Inferior parietal cortex (tissue), 1 donor: ENCODE measurements at regions not wholly inside any gene's neighbourhood (a gene's known extent, or its start where the extent isn't known, plus 50 kb on each side); places are given as distances from the start of the nearest gene placed in this dataset.

Experiments used
- DNase-seq: peaks from one replicate; pipeline ENCODE4 v3.0.0-alpha.2; 2016; ENCODE audit errors: extremely low spot score

GRCh38 chr9:84393266-84393950 lies 52.9 kb upstream of the SLC28A3 start:
- no peak for DNase-seq

DNA sequence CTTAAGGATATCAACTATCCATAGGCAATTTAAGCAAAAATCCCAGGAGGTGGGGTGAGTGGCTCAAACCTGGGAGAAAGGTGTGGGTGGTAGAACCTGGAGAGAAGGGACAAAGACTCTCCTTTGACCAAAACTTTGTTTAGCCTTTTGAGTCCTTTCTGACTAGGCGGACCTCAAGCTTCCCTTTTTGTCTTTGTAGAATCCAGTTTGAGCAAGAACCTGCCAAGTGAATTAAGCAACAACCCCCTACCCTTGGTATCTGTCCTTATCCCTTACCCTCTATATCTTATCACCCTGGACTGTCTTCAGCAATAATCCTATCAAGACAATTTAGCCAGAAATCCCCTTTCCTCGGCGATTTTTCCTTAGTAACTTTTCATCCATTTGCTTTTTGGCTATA lies 53.5 kb upstream of the SLC28A3 start:
- DNase-seq: no peak

DNA sequence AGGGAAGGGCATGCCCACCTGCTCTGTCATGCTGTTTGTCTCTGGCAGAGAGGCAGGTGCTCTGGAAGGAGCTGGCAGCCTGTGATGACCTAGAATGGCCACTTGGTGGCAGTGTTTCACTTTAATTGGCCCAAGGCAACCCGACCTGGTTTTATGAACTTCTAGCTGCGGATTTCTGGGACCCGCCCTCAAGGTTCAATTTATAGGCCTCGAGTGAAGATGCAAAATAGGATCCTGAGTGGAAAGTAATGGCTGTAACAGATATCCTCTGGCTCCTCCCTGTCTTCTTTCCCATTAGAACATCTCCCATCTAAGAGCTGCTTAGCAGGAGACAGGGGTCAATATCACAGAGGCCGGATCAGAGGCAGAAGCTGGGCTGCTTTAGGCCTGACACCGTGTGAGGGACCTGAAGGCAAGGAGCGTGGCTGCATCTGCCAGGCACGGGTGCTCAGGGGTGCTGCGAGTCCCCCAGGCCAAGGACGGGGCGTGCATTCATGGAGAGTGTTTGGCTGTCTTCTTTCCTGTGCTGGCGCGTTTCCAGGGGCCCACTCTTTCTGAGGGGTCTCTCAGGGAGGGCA lies 56.7 kb upstream of the SLC28A3 start:
- peak; percentile 86 for DNase-seq

DNA sequence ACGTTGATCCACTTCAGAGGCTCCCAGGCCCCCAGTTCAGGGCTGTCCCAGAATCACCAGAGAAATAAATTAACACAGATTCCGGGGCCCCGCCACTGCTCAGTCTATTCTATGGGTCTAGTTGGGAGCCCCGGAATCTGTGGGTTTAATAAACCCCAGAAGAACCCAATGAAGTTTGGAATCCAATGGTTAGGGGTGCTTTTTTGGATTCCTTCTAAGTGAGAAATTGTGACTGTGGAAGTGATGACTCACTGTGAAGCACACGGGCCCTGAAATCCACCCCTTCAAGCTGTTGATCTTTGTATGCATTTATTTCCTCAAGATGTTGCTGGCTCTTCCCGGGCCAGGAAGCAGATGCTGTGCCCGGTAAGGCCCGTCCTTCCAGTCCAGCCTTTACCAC lies 57.3 kb upstream of the SLC28A3 start:
- no peak for DNase-seq

- no peak for DNase-seq
Observed at GRCh38 chr9:84402517-84402916, 62.0 kb upstream of the SLC28A3 start.

GRCh38 chr9:84403288-84403687 lies 62.7 kb upstream of the SLC28A3 start:
- DNase-seq: no peak

- no peak for DNase-seq
Observed at GRCh38 chr9:84404095-84404686, 63.6 kb upstream of the SLC28A3 start.

- no peak for DNase-seq
Observed at GRCh38 chr9:84405667-84406066, 65.1 kb upstream of the SLC28A3 start.

- no peak for DNase-seq
Observed at GRCh38 chr9:84408416-84408815, 67.9 kb upstream of the SLC28A3 start.

DNA sequence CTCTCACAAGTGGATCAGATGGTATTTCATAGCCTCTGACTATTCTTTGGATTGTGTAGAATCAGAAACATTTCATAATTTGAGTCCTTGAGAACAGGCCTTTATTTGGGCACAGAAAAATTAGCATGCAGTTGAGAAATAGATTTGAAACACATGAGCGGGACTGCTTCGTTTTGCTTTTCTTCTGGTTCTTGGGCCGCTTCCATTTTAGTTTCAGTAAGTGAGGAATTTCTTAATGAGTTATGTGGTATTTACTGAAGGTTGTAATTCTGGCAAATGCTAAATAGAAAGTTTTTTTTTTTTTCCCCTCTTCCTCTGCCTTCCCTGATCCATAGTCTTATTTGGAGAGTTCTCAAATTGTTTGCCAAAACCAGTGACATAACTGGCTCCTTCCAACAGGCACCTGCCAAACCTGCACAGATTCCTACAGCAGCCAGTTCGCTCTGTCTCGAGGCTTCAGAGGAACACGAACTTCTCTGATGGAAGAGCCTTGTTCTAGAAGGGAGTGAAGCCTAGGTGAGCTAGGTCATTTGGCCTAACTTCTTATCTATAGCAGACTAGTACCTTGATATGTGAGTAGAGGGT lies 71.2 kb upstream of the SLC28A3 start:
- DNase-seq: no peak

DNA sequence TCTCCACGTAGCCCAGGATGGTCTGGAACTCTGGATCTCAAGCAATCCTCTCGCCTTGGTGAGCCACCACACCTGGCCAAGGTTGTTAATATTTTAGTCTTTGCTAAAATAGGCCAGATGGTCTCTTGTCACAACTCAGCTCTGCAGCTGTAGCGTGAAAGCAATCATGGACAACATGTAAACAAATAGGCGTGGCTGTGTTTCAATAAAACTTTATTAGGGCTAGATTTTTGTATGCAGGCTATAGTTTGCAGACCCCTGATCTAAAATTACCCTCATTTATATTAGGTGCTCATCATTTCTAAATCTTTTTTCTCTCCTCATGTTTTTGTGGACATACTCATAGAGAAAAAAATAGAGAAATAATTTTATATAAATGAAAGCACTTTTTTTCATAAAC lies 72.1 kb upstream of the SLC28A3 start:
- DNase-seq: no peak

GRCh38 chr9:84413301-84413700 lies 72.7 kb upstream of the SLC28A3 start:
- DNase-seq: no peak

DNA sequence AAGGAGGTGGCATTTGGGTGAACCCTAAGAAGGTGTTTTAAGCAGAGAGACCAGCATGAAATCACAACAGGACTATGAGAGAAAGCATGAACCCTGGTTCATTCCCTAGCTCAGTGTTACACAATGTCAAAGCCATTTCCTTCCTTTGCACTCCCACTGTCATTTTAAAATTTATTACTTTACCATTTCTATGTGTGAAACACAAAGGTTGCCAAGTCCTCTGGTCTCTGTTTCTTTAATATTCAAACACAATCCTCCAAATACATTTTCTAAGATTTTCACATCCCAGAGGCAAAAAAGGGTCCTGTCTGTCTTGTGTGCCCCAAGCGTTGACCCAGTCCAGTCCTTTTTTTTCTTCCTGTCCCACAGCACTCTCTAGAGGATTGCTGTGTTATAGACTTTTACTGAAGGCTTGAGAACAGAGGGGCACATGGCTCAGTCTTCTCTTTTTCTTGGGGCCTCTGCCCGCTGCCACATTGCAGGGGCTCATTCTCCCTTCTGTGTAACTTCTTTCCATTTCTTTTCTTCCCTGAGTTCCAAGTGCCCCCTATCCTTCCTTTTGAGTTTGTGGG lies 78.6 kb upstream of the SLC28A3 start:
- DNase-seq: no peak

DNA sequence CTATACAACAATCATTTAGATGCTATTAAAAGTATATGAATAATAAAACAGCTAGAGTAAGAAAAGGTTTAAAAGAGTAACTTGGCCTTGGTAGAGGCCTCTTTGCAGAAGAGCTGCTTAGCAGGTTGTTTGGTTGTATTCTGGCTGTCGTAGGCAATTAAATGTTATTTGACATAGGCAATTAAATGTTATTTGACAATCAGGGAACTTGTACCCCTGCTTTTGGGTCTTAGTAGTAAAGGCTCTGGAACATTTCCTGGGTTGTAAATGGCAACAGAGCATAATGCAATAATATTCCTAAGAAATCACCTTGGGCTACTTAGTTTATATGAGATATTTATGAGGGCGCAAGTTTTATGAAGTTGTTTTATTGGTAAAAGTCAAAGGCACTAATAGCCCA lies 84.4 kb upstream of the SLC28A3 start:
- no peak for DNase-seq

GRCh38 chr9:84432746-84433145 lies 92.2 kb upstream of the SLC28A3 start:
- DNase-seq: no peak

DNA sequence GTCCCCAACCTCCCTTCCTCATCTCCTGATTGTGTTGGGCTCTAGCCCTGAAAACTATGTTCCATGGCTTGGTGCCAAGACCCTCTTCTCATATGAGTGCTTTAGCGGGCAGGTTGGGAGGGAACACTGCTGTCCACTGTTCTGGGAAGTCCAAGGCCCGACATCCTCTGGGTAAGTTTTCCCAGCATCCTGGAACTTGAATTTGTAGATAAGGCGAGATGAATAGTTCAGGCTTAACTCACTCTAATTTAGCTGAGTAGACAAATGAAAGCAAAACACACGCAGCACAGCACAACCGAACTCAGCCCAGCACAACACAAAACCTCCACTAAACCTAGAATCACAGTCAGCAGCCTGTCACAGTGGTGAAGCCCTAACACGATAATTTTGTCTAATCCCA lies 95.3 kb upstream of the SLC28A3 start:
- DNase-seq: peak; percentile 5

GRCh38 chr9:84436386-84437109 lies 96.0 kb upstream of the SLC28A3 start:
- DNase-seq: peak; percentile 51

DNA sequence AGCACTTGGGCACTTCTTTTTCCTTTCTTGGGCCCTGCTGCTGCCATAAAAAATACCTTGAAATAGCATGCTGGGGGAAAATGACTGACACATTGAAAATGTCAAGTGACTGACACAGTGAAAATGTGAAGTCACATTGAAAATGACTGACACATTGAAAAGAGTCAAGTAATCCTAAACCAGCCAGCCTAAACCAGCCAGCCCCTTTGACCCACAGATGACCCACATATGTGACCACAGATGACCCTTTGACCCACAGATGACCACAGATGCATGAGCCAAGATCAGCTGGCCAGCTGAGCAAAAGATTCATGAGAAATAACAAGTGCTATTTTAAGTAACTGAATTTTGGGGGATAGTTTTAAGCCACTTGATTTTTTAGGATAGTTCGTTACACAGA lies 97.8 kb upstream of the SLC28A3 start:
- DNase-seq: no peak

DNA sequence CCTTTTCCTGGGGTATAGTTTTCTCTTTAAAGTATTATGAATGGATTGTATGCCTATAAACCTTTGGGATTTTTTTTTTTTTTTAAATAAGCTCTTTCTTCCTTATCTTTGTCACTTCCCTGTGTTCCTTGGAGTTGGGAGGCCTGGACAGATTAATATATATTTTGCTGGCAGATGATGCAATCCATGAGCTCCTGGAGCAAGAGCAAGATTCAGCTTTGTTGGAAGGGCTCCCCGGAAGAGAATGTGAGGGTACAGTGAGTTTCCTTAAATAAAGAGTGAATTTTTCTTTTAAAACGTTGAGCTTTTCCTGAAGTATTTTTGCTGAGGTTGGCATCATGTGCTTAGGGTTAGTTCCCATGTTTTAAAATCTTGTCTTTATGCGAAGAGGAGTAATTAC lies 98.7 kb upstream of the SLC28A3 start:
- DNase-seq: no peak

DNA sequence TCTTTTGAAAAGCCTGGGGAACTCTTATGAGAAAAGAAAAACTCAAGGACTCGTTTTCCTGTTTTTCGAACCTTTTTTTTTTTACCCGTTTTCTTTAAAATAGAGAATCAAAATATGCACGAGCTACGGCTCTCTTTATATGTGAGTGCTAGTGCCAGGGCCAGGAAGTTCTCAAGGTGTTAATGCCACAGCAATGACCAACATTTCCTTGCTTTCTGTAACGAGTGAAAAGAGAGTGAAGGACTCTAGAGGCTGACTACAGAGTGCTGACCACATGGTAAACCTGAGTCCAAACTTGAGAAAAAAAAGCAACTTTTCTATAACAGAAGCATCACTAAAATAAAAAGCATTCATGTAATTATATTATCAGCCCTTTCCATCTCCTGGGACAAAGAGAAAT lies 102.2 kb upstream of the SLC28A3 start:
- DNase-seq: no peak

DNA sequence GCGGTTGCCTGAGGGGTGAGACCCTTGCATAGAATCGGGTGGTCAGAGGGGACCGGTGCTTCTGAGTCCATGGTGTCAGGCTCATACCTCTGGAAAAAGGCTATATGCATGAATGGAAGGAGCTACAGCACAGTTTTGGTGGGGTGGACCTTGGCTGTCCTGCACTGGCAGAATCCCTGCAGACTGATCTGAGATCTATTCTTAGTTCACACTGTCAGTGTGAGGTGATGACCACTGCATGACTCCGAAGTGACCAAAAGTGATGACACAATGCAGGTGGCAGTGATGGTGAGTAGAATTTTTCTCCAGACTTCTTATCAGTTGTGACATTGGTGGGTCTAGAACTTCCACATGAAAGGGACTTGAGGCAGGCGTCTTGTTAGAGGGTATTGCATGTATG lies 105.2 kb upstream of the SLC28A3 start:
- DNase-seq: no peak

DNA sequence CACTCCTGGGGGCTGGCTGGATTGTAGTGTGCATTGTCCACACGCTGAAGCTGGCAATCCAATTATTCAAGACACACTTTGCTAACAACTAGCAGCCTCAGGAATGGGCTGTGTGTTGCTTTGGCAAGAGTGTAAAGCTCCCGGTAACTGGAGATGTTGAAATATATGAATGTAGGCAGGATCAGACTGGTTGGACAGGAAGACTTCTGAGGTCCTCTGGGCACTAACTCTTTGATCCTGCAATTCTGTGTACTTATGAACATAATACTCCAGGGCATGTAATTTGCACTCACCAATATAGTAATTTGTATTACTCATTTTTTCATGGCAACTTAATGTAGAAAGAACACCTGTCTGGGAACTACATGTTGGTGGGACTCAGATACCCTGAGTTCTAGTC lies 106.7 kb upstream of the SLC28A3 start:
- no peak for DNase-seq
